Type B pancreatic cell (in vitro differentiated cells): ENCODE measurements at regions not wholly inside any gene's neighbourhood (a gene's known extent, or its start where the extent isn't known, plus 50 kb on each side); places are given as distances from the start of the nearest gene placed in this dataset.
A peak's percentile ranks its signal among the peaks of the same experiment; 100 is the strongest.
"Not testable (repeated sequence)": the region's sequence is repeated elsewhere in the genome, so short reads cannot be mapped to it uniquely, and the experiment has no call there.

Experiments
- DNase-seq: peaks from one replicate; pipeline ENCODE4 v3.0.0; 2021; ENCODE audit warnings: mixed read lengths; ENCODE audit not compliant: unreplicated experiment; ENCODE audit errors: extremely low spot score
- H3K27ac Mint-ChIP-seq: 2 replicates; pipeline ENCODE4 v1.8.0; 2021; ENCODE audit warnings: mild to moderate bottlenecking, mixed read lengths
- H3K27me3 Mint-ChIP-seq: 2 replicates; pipeline ENCODE4 v1.8.0; 2021; ENCODE audit warnings: mixed read lengths
- H3K36me3 Mint-ChIP-seq: 2 replicates; pipeline ENCODE4 v1.8.0; 2021; ENCODE audit warnings: mixed read lengths
- H3K4me1 Mint-ChIP-seq: one replicate; pipeline ENCODE4 v1.8.0; 2021; ENCODE audit warnings: mixed read lengths; ENCODE audit not compliant: unreplicated experiment
- H3K4me3 Mint-ChIP-seq: 2 replicates; pipeline ENCODE4 v1.8.0; 2021; ENCODE audit warnings: mild to moderate bottlenecking, mixed read lengths
- H3K9me3 Mint-ChIP-seq: 2 replicates; pipeline ENCODE4 v1.8.0; 2021; ENCODE audit warnings: mixed read lengths
- TF ChIP-seq, protein P1 (sequence below): fragments of 200-600 bp; sonication (generic); conservative IDR thresholded peaks from 2 replicates; pipeline ENCODE4 v1.5.0; 2021; ENCODE audit warnings: antibody characterized with exemption, mild to moderate bottlenecking

DNA sequence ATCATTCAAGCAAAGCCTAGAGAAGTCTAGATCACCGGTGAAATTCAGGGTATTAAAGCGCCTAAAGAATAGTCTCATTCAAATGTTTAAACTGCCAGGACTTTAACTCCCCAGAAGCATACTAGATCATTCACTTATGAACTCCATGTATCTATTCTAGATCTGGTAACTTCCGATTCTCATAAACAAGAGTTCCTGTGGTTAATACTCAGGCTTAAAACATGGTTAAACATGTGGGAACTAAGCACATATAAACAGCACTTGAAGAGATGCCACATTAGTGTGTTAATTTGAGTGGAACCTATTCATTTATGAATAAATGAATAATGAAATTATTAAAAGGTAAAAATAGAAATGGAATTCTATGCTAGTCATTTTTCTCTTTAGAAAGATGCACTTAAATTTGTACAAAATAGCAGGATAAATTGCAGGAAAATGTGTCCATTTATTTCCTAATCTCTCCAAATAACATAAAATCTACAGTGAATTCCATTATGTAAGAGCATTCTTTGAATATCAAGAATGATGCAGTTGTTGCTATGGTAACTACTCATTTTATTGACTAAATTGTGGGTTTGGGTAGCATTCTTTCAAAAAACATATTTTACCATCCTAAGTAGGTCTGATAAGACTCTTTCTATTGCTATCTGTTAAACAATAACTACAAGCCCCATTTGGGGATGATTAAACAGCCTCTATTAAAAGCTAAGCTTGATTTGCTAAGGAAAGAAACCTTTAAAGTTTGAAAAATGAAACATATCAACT lies 147.6 kb upstream of the TMEM168 start:
- H3K27ac Mint-ChIP-seq, result peak overlapping the region; percentile 96
- H3K4me3 Mint-ChIP-seq, result peak overlapping the region; percentile 93
- no peak for DNase-seq
- peaks cover 15% of the 10 kb centered on the region for H3K36me3 Mint-ChIP-seq
- TF ChIP-seq, protein P1, sequence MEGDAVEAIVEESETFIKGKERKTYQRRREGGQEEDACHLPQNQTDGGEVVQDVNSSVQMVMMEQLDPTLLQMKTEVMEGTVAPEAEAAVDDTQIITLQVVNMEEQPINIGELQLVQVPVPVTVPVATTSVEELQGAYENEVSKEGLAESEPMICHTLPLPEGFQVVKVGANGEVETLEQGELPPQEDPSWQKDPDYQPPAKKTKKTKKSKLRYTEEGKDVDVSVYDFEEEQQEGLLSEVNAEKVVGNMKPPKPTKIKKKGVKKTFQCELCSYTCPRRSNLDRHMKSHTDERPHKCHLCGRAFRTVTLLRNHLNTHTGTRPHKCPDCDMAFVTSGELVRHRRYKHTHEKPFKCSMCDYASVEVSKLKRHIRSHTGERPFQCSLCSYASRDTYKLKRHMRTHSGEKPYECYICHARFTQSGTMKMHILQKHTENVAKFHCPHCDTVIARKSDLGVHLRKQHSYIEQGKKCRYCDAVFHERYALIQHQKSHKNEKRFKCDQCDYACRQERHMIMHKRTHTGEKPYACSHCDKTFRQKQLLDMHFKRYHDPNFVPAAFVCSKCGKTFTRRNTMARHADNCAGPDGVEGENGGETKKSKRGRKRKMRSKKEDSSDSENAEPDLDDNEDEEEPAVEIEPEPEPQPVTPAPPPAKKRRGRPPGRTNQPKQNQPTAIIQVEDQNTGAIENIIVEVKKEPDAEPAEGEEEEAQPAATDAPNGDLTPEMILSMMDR, result no peak
- H3K9me3 Mint-ChIP-seq, result no peaks in the 10 kb centered on the region
- peaks cover 26% of the 10 kb centered on the region for H3K4me1 Mint-ChIP-seq
- H3K27me3 Mint-ChIP-seq, result no peaks in the 10 kb centered on the region

DNA sequence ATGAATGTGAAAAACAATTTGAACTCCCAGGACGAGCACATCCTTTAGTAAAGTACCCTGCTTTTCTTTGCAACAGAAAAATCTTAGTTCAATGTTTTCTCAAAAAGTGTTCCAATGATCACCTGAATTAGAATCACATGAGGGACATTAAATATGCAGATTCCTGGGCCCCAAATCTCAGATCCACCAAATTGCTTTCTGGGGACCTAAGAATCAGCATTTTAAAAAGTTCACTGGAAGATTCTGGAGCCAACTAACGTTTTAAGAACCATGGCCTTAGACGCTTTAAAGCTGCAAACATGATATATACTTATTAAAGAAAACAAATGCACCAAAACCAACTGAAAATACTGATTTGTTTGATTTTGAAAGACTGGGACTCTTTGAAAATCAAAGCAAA lies 143.4 kb upstream of the TMEM168 start:
- Mint-ChIP-seq H3K9me3 (no peaks in the 10 kb centered on the region), H3K4me1 (peaks cover 28% of the 10 kb centered on the region), H3K27ac (no peak overlapping the region), H3K36me3 (peaks cover 21% of the 10 kb centered on the region), H3K4me3 (no peak overlapping the region), H3K27me3 (no peaks in the 10 kb centered on the region)
- DNase-seq, result no peak
- TF ChIP-seq, protein P1, result no peak

DNA sequence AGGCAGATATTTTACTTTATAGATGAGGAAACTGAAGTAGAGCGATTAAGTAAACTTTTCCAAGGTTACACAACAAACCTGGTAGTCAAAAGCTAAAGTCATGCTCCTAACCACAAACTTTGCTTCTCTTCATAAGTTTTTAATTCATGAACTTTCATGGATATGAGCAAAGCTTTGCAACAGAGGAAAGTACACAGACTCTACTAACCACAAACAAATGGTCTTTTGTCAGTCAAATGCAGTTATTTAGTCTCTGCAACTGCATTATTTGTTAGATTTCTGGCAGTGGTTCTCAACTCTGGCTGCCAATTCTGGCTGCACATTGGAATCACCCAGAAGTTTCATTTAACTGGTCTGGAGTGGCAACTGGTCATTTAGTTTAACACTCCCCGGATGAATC lies 140.6 kb upstream of the TMEM168 start:
- Mint-ChIP-seq H3K27ac (no peak overlapping the region), H3K4me1 (peaks cover 14% of the 10 kb centered on the region), H3K4me3 (no peak overlapping the region), H3K27me3 (no peaks in the 10 kb centered on the region), H3K9me3 (no peaks in the 10 kb centered on the region), H3K36me3 (peaks cover 19% of the 10 kb centered on the region)
- TF ChIP-seq, protein P1, result no peak
- no peak for DNase-seq

DNA sequence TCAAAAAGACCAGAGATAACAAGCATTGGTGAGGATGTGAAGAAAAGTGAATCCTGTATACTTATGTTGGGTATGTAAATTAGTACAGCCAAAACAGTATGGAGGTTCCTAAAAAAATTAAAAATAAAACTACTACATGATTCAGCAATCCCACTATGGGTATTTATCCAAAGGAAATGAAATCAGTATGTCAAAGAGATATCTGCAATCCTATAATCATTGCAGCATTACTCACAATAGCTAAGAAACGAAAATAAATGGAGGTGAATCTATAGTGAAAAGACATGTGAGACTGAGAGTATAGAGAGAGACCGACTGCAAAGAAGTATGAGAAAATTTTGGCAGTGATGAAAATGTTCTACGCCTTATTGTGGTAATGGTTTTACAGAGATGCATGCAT lies 139.2 kb upstream of the TMEM168 start:
- TF ChIP-seq, protein P1, result no peak
- Mint-ChIP-seq H3K9me3 (no peaks in the 10 kb centered on the region), H3K36me3 (peaks cover 15% of the 10 kb centered on the region), H3K4me1 (peaks cover 10% of the 10 kb centered on the region), H3K27me3 (no peaks in the 10 kb centered on the region), H3K27ac (no peak overlapping the region), H3K4me3 (no peak overlapping the region)
- no peak for DNase-seq

DNA sequence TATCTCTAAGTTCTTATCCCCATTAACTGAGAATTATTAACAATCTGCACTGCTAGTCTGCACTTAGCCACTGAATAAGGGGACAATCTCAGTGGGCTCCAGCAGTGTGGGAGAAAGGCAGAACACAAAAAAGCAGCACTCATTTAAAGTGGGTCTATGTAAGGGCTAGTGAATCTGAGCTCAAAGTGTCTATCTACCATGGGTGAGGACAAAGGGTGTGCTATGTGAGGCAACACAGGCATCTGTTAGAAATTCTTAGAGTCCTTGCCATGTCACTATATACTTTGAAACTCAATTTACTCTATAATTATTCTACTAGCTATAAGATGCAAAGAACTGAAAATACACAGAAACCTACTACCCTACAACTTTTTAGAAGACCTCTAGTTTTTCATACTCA lies 135.8 kb upstream of the TMEM168 start:
- H3K27ac Mint-ChIP-seq, result no peak overlapping the region
- peaks cover under 1% of the 10 kb centered on the region for H3K4me1 Mint-ChIP-seq
- H3K27me3 Mint-ChIP-seq, result no peaks in the 10 kb centered on the region
- H3K4me3 Mint-ChIP-seq, result no peak overlapping the region
- DNase-seq, result no peak
- H3K36me3 Mint-ChIP-seq, result peaks cover 6% of the 10 kb centered on the region
- no peaks in the 10 kb centered on the region for H3K9me3 Mint-ChIP-seq
- TF ChIP-seq, protein P1, result no peak

DNA sequence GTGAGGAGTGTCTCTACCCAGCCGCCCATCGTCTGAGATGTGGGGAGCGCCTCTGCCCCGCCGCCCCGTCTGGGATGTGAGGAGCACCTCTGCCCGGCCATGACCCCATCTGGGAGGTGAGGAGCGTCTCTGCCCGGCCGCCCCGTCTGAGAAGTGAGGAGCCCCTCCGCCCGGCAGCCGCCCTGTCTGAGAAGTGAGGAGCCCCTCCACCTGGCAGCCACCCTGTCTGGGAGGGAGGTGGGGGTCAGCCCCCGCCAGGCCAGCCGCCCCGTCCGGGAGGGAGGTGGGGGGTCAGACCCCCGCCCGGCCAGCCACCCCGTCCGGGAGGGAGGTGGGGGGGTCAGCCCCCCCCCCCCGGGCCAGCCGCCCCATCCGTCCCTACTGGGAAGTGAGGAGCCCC lies 132.4 kb upstream of the TMEM168 start:
- H3K36me3 Mint-ChIP-seq, H3K4me3 Mint-ChIP-seq, DNase-seq, H3K27ac Mint-ChIP-seq, H3K4me1 Mint-ChIP-seq, H3K9me3 Mint-ChIP-seq, H3K27me3 Mint-ChIP-seq: not testable (repeated sequence)

DNA sequence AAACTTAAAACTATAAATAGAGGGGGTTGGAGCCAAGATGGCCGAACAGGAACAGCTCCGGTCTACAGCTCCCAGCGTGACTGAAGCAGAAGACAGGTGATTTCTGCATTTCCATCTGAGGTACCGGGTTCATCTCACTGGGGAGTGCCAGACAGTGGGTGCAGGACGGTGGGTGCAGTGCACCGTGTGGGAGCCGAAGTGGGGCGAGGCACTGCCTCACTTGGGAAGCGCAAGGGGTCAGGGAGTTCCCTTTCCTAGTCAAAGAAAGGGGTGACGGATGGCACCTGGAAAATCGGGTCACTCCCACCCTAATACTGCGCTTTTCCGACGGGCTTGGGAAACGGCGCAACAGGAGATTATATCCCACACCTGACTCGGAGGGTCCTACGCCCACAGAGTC lies 126.2 kb upstream of the TMEM168 start:
- not testable (repeated sequence) for H3K27me3 Mint-ChIP-seq, DNase-seq, H3K27ac Mint-ChIP-seq, H3K9me3 Mint-ChIP-seq, H3K4me1 Mint-ChIP-seq, H3K4me3 Mint-ChIP-seq
- H3K36me3 Mint-ChIP-seq, result peaks cover 25% of the 10 kb centered on the region
